ENCODE measurements at regions not wholly inside any gene's neighbourhood (a gene's known extent, or its start where the extent isn't known, plus 50 kb on each side); places are given as distances from the start of the nearest gene placed in this dataset.

- TF ChIP-seq, protein P1, sequence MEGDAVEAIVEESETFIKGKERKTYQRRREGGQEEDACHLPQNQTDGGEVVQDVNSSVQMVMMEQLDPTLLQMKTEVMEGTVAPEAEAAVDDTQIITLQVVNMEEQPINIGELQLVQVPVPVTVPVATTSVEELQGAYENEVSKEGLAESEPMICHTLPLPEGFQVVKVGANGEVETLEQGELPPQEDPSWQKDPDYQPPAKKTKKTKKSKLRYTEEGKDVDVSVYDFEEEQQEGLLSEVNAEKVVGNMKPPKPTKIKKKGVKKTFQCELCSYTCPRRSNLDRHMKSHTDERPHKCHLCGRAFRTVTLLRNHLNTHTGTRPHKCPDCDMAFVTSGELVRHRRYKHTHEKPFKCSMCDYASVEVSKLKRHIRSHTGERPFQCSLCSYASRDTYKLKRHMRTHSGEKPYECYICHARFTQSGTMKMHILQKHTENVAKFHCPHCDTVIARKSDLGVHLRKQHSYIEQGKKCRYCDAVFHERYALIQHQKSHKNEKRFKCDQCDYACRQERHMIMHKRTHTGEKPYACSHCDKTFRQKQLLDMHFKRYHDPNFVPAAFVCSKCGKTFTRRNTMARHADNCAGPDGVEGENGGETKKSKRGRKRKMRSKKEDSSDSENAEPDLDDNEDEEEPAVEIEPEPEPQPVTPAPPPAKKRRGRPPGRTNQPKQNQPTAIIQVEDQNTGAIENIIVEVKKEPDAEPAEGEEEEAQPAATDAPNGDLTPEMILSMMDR (IDR thresholded peaks at IDR 0.05; ENCODE audit: low read length, missing control alignments) = no peak
- DNase-seq (ENCODE audit: low read depth) = no peak
- no peak overlapping the region for H3K4me3 ChIP-seq (replicated peaks; ENCODE audit: low read depth, low read length)
Observed at GRCh38 chr1:14500912-14501311, 97.6 kb upstream of the KAZN start.

DNA sequence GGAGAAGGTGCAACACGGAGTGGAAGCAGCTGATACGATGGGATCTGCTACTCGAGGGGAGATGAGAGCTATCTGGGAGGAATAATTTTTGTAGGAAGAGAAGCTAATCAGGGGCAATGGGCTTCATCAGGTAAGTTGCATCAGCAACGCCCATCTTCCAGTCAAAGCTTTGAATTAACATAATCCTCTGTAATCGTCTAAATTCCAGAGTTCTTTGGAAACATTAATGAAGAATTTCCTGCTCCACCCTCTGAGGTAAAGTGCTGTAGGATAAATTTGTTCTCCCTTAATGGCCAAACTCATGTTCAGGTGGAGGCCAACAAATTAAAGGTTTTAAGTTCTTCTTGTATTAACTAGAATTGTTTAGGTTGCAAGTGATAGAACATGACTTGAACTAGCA, 94.0 kb upstream of the KAZN start:
- TF ChIP-seq, protein P1 (IDR thresholded peaks at IDR 0.05; ENCODE audit: low read length, missing control alignments) = no peak
- no peak overlapping the region for H3K4me3 ChIP-seq (replicated peaks; ENCODE audit: low read depth, low read length)
- no peak for DNase-seq (ENCODE audit: low read depth)

DNA sequence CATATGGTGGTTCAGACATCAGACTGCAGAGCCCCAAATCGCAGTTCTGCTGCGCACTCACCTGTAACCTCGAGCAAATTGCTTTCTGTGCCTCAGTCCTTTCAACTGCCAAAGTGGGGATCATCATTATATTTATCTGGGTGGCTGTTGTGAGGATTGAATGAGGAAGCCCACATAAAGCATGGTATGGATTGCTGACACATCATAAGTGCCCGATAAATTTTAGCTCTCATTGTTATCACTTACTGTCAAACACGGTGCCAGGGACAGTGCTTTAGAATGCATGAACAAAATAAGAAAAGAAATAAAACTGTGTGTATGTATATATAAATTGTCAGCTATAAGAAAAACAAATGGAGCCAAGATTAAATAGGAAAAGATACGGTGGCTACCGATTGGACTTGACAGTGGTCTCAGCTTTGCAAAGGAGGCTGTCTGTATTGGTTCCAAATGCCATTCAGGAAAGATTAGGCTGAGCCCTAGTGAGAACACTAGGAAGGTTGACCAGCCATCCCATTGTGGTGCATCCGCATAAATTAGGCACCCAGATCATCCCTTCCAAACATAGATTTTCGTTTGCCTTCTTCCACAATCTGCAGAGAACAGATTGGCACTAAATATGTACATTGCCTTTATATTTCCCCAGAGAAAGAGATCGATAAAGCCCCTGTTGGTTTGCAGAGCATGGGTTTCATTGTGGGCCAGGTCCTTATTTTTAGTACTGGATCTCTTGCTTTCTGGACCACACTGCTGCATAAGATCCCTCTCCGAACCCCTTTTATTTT, 91.8 kb upstream of the KAZN start:
- no peak for DNase-seq (ENCODE audit: low read depth)
- H3K4me3 ChIP-seq (replicated peaks; ENCODE audit: low read depth, low read length) = no peak overlapping the region
- TF ChIP-seq, protein P1 (IDR thresholded peaks at IDR 0.05; ENCODE audit: low read length, missing control alignments) = no peak

DNA sequence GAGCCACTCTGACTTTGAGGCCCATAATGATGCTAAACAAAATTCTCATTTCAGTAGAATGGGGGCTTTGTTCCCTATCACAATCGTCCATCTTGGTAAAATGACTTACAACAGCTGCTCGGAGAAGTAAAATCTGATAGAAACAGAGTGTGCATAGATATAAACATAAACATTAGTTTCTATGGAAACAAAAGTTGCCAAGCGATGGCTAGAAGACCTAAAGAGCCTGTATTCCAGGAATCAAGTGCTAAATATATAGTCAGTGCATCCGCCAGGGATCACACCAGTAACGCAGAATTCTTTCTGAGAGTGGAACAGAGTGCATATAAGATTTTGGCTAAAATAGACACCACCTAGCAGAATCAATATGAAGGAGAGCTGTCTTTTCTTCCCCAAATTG, 91.2 kb upstream of the KAZN start:
- TF ChIP-seq, protein P1 (IDR thresholded peaks at IDR 0.05; ENCODE audit: low read length, missing control alignments) = no peak
- H3K4me3 ChIP-seq (replicated peaks; ENCODE audit: low read depth, low read length) = no peak overlapping the region

GRCh38 chr1:14508613-14509012, 89.9 kb upstream of the KAZN start:
- TF ChIP-seq, protein P1 (IDR thresholded peaks at IDR 0.05; ENCODE audit: low read length, missing control alignments) = no peak
- H3K4me3 ChIP-seq (replicated peaks; ENCODE audit: low read depth, low read length) = no peak overlapping the region
- no peak for DNase-seq (ENCODE audit: low read depth)

More for the DNA sequence above, 91.2 kb upstream of the KAZN start:
- DNase-seq (ENCODE audit: low read depth) = no peak

DNA sequence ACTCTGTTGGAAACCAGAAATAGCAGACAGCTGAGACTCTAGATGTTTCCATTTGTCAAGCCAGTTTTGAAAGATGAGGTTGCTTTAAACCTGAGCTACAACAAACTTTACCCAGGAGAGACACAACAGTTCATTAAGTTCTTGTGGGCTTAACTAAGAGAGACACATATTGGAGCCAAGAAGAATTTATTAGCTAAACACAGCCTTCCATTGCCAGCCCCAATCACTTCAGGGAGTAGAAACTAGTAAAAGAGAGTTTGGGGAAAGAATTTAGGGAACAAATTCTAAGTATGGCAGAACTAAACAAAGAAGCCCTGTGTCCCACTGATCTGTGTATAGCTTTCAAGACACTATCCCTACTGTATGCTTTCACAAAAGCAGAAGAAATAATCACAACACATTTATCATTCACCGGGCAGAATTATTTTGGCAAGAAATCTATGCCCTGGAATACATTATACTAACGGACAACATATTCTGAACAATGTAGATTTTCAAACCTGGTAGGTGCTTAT, 87.3 kb upstream of the KAZN start:
- TF ChIP-seq, protein P1 (IDR thresholded peaks at IDR 0.05; ENCODE audit: low read length, missing control alignments) = no peak
- DNase-seq (ENCODE audit: low read depth) = no peak
- no peak overlapping the region for H3K4me3 ChIP-seq (replicated peaks; ENCODE audit: low read depth, low read length)
